ENCODE measurements at regions not wholly inside any gene's neighbourhood (a gene's known extent, or its start where the extent isn't known, plus 50 kb on each side); places are given as distances from the start of the nearest gene placed in this dataset.
"Not testable (repeated sequence)": the region's sequence is repeated elsewhere in the genome, so short reads cannot be mapped to it uniquely, and the experiment has no call there.

- DNase-seq (ENCODE audit: low spot score), result no peak
- TF ChIP-seq CTCF (IDR thresholded peaks at IDR 0.05; ENCODE audit: extremely low read depth, missing control alignments), result no peak
These were observed 156.0 kb downstream of the LY86 start for GRCh38 chr6:6744551-6744950.

GRCh38 chr6:6745637-6746332 is 157.3 kb downstream of the LY86 start:
- DNase-seq (ENCODE audit: low spot score), result not testable (repeated sequence)

- TF ChIP-seq CTCF (IDR thresholded peaks at IDR 0.05; ENCODE audit: extremely low read depth, missing control alignments), result no peak
- DNase-seq (ENCODE audit: low spot score), result no peak
These were observed 157.9 kb downstream of the LY86 start for GRCh38 chr6:6746333-6746969.

- DNase-seq (ENCODE audit: low spot score), result no peak
- no peak for TF ChIP-seq CTCF (IDR thresholded peaks at IDR 0.05; ENCODE audit: extremely low read depth, missing control alignments)
These were observed 158.4 kb downstream of the LY86 start for GRCh38 chr6:6746970-6747338.

- no peak for DNase-seq (ENCODE audit: low spot score)
These were observed 158.9 kb downstream of the LY86 start for GRCh38 chr6:6747371-6747770.

GRCh38 chr6:6748001-6748400 is 159.5 kb downstream of the LY86 start:
- no peak for DNase-seq (ENCODE audit: low spot score)
- no peak for TF ChIP-seq CTCF (IDR thresholded peaks at IDR 0.05; ENCODE audit: extremely low read depth, missing control alignments)

More at GRCh38 chr6:6747371-6747770, 158.9 kb downstream of the LY86 start:
- no peak for TF ChIP-seq CTCF (IDR thresholded peaks at IDR 0.05; ENCODE audit: extremely low read depth, missing control alignments)

GRCh38 chr6:6749702-6750491 is 161.4 kb downstream of the LY86 start:
- no peak for DNase-seq (ENCODE audit: low spot score)
- TF ChIP-seq CTCF (IDR thresholded peaks at IDR 0.05; ENCODE audit: extremely low read depth, missing control alignments), result no peak
